ENCODE measurements at regions not wholly inside any gene's neighbourhood (a gene's known extent, or its start where the extent isn't known, plus 50 kb on each side); places are given as distances from the start of the nearest gene placed in this dataset.

- TF ChIP-seq CTCF (conservative IDR thresholded peaks at IDR 0.05 in 1 of 2, IDR thresholded peaks at IDR 0.05 in 1 of 2; ENCODE audit: low read depth in 1 of 2, low read length in 2 of 2), result no peak
- no peak for TF ChIP-seq EZH2 (IDR thresholded peaks at IDR 0.05; ENCODE audit: low read length, missing control alignments)
These were observed 682.6 kb upstream of the GCFC2 start for GRCh38 chr2:76393356-76393755.
